ENCODE measurements at regions not wholly inside any gene's neighbourhood (a gene's known extent, or its start where the extent isn't known, plus 50 kb on each side); places are given as distances from the start of the nearest gene placed in this dataset.

GRCh38 chr10:31081937-31082840, 50.5 kb upstream of the ZNF438 start:
- H3K9me3 ChIP-seq, result no peaks in the 10 kb centered on the region
- H3K4me1 ChIP-seq, result no peaks in the 10 kb centered on the region
- no peaks in the 10 kb centered on the region for H3K27me3 ChIP-seq
- no peak overlapping the region for H3K4me3 ChIP-seq
- no peak overlapping the region for H3K27ac ChIP-seq
- no peak for DNase-seq (ENCODE audit: low spot score in 2 of 2)
- no peak for TF ChIP-seq POLR2A (IDR thresholded peaks at IDR 0.05)
- no peak for TF ChIP-seq CTCF (IDR thresholded peaks at IDR 0.05)
- TF ChIP-seq POLR2AphosphoS5 (IDR thresholded peaks at IDR 0.05), result no peak
- intact Hi-C loops (cut with DNase I; ENCODE audit: low total_unique reads), result no loop called here
- H3K36me3 ChIP-seq, result no peaks in the 10 kb centered on the region

GRCh38 chr10:31083765-31084184, 52.1 kb upstream of the ZNF438 start:
- TF ChIP-seq POLR2A (IDR thresholded peaks at IDR 0.05) (no peak), CTCF (IDR thresholded peaks at IDR 0.05) (peak in 1 of 3 donors; percentile 33)
- Histone ChIP-seq H3K4me1 (no peaks in the 10 kb centered on the region), H3K4me3 (no peak overlapping the region), H3K27ac (no peak overlapping the region), H3K36me3 (no peaks in the 10 kb centered on the region), H3K27me3 (no peaks in the 10 kb centered on the region), H3K9me3 (no peaks in the 10 kb centered on the region)
- intact Hi-C loops (cut with DNase I; ENCODE audit: low total_unique reads), result no loop called here
- no peak for DNase-seq (ENCODE audit: low spot score in 2 of 2)

GRCh38 chr10:31087011-31087410, 55.3 kb upstream of the ZNF438 start:
- Histone ChIP-seq H3K36me3 (no peaks in the 10 kb centered on the region), H3K4me3 (no peak overlapping the region), H3K9me3 (no peaks in the 10 kb centered on the region), H3K27me3 (no peaks in the 10 kb centered on the region), H3K4me1 (no peaks in the 10 kb centered on the region), H3K27ac (no peak overlapping the region)
- no peak for TF ChIP-seq CTCF (IDR thresholded peaks at IDR 0.05)
- no peak for TF ChIP-seq POLR2AphosphoS5 (IDR thresholded peaks at IDR 0.05)
- no peak for TF ChIP-seq POLR2A (IDR thresholded peaks at IDR 0.05)
- DNase-seq (ENCODE audit: low spot score in 2 of 2), result no peak
- intact Hi-C loops (cut with DNase I; ENCODE audit: low total_unique reads), result no loop called here

GRCh38 chr10:31087851-31088250, 56.2 kb upstream of the ZNF438 start:
- TF ChIP-seq POLR2AphosphoS5 (IDR thresholded peaks at IDR 0.05), result no peak
- no peak for TF ChIP-seq CTCF (IDR thresholded peaks at IDR 0.05)
- TF ChIP-seq POLR2A (IDR thresholded peaks at IDR 0.05), result no peak
- intact Hi-C loops (cut with DNase I; ENCODE audit: low total_unique reads), result loop anchor here (1.0 kb wide), 1 partner anchor 14 kb away; no protein-coding TSS in a partner anchor

GRCh38 chr10:31090894-31091607, 59.4 kb upstream of the ZNF438 start:
- Histone ChIP-seq H3K36me3 (no peaks in the 10 kb centered on the region), H3K27ac (no peak overlapping the region), H3K27me3 (no peaks in the 10 kb centered on the region), H3K4me3 (no peak overlapping the region), H3K4me1 (no peaks in the 10 kb centered on the region), H3K9me3 (no peaks in the 10 kb centered on the region)
- no peak for DNase-seq (ENCODE audit: low spot score in 2 of 2)
- intact Hi-C loops (cut with DNase I; ENCODE audit: low total_unique reads), result no loop called here
- no peak for TF ChIP-seq CTCF (IDR thresholded peaks at IDR 0.05)
- TF ChIP-seq POLR2AphosphoS5 (IDR thresholded peaks at IDR 0.05), result no peak

More at GRCh38 chr10:31087851-31088250, 56.2 kb upstream of the ZNF438 start:
- no peak overlapping the region for H3K27ac ChIP-seq
- DNase-seq (ENCODE audit: low spot score in 2 of 2), result no peak
- no peaks in the 10 kb centered on the region for H3K9me3 ChIP-seq
- H3K4me3 ChIP-seq, result no peak overlapping the region
- no peaks in the 10 kb centered on the region for H3K36me3 ChIP-seq
- H3K4me1 ChIP-seq, result no peaks in the 10 kb centered on the region
- no peaks in the 10 kb centered on the region for H3K27me3 ChIP-seq
